Loucy (cell line): ENCODE measurements at regions not wholly inside any gene's neighbourhood (a gene's known extent, or its start where the extent isn't known, plus 50 kb on each side); places are given as distances from the start of the nearest gene placed in this dataset.

Source experiments
- H2AFZ ChIP-seq: fragments of 200-600 bp; sonication (generic); 2 replicates; pipeline ENCODE4 v1.6.0; 2016; ENCODE audit warnings: antibody characterized with exemption, mild to moderate bottlenecking, low read length, moderate library complexity
- H3F3A ChIP-seq: fragments of 200-600 bp; 2 replicates; pipeline ENCODE4 v1.6.0; 2016; ENCODE audit warnings: antibody characterized with exemption, low read depth, mild to moderate bottlenecking
- H3K27me3 ChIP-seq: fragments of 200-600 bp; sonication (generic); 2 replicates; pipeline ENCODE4 v1.6.1; 2014; ENCODE audit warnings: low read length, mild to moderate bottlenecking; ENCODE audit not compliant: insufficient read depth, poor library complexity, severe bottlenecking
- H3K36me3 ChIP-seq: fragments of 200-600 bp; sonication (generic); 2 replicates; pipeline ENCODE4 v1.6.1; 2016; ENCODE audit warnings: low read length; ENCODE audit not compliant: insufficient read depth
- H3K4me1 ChIP-seq: fragments of 200-600 bp; sonication (generic); 2 replicates; pipeline ENCODE4 v1.5.1; 2014; ENCODE audit warnings: low read length, mild to moderate bottlenecking; ENCODE audit not compliant: insufficient read depth, poor library complexity, severe bottlenecking
- H3K4me2 ChIP-seq: fragments of 200-600 bp; sonication (generic); 2 replicates; pipeline ENCODE4 v1.6.0; 2014; ENCODE audit warnings: antibody characterized with exemption, low read length, low read depth, mild to moderate bottlenecking; ENCODE audit not compliant: poor library complexity, severe bottlenecking
- H3K4me3 ChIP-seq: fragments of 200-600 bp; sonication (generic); 2 replicates; pipeline ENCODE4 v1.5.1; 2014; ENCODE audit warnings: low read length, mild to moderate bottlenecking, mixed read lengths; ENCODE audit not compliant: poor library complexity, severe bottlenecking
- H3K79me2 ChIP-seq: fragments of 200-600 bp; sonication (generic); 2 replicates; pipeline ENCODE4 v1.6.1; 2014; ENCODE audit warnings: low read length; ENCODE audit not compliant: insufficient read depth
- H3K9ac ChIP-seq: fragments of 200-600 bp; sonication (generic); 2 replicates; pipeline ENCODE4 v1.6.0; 2014; ENCODE audit warnings: mild to moderate bottlenecking, low read depth, low read length, moderate library complexity; ENCODE audit not compliant: poor library complexity, severe bottlenecking
- H3K9me2 ChIP-seq: fragments of 200-600 bp; sonication (generic); replicated peaks from 2 replicates; pipeline ENCODE4 v1.6.1; 2016; ENCODE audit warnings: low read depth, low read length, mixed read lengths
- H3K9me3 ChIP-seq: fragments of 200-600 bp; sonication (generic); 2 replicates; pipeline ENCODE4 v1.6.1; 2014; ENCODE audit warnings: mild to moderate bottlenecking, antibody characterized with exemption, low read length, low read depth; ENCODE audit not compliant: insufficient read depth
- H4K20me1 ChIP-seq: fragments of 200-600 bp; sonication (generic); 2 replicates; pipeline ENCODE4 v1.6.0; 2014; ENCODE audit warnings: antibody characterized with exemption, low read length, mild to moderate bottlenecking; ENCODE audit not compliant: insufficient read depth, poor library complexity, severe bottlenecking
- CTCF ChIP-seq: fragments of 200-600 bp; sonication (generic); conservative IDR thresholded peaks from 2 replicates; pipeline ENCODE4 v1.5.1; 2014; ENCODE audit warnings: mild to moderate bottlenecking, antibody characterized with exemption, low read length
- EZH2phosphoT487 ChIP-seq: fragments of 200-600 bp; IDR thresholded peaks from 2 replicates; pipeline ENCODE4 v1.6.1; 2018; ENCODE audit warnings: antibody characterized with exemption, mild to moderate bottlenecking, moderate library complexity, borderline replicate concordance

- H3K9me3 ChIP-seq = no peaks in the 10 kb centered on the region
- peaks cover 24% of the 10 kb centered on the region for H3K4me1 ChIP-seq
- H3F3A ChIP-seq = no peaks in the 10 kb centered on the region
- TF ChIP-seq CTCF = no peak
- TF ChIP-seq EZH2phosphoT487 = no peak
- no peaks in the 10 kb centered on the region for H4K20me1 ChIP-seq
- H3K4me2 ChIP-seq = no peak overlapping the region
- H3K36me3 ChIP-seq = no peaks in the 10 kb centered on the region
- no peaks in the 10 kb centered on the region for H3K27me3 ChIP-seq
- no peak overlapping the region for H3K4me3 ChIP-seq
- no peaks in the 10 kb centered on the region for H3K79me2 ChIP-seq
- no peak overlapping the region for H3K9ac ChIP-seq
- no peak overlapping the region for H2AFZ ChIP-seq
- no peaks in the 10 kb centered on the region for H3K9me2 ChIP-seq
Measured at GRCh38 chr2:45128580-45128997, 119.3 kb upstream of the SIX2 start.

- H3K4me1 ChIP-seq = peaks cover 17% of the 10 kb centered on the region
Measured at GRCh38 chr2:45127891-45128290, 118.6 kb upstream of the SIX2 start.

GRCh38 chr2:45127321-45127720 lies 118.1 kb upstream of the SIX2 start:
- TF ChIP-seq CTCF (no peak), EZH2phosphoT487 (no peak)
- Histone ChIP-seq H3K4me3 (no peak overlapping the region), H3K79me2 (no peaks in the 10 kb centered on the region), H3K4me2 (no peak overlapping the region), H2AFZ (no peak overlapping the region), H3K36me3 (no peaks in the 10 kb centered on the region), H3K9me3 (no peaks in the 10 kb centered on the region), H3F3A (no peaks in the 10 kb centered on the region), H4K20me1 (no peaks in the 10 kb centered on the region), H3K9me2 (no peaks in the 10 kb centered on the region), H3K27me3 (no peaks in the 10 kb centered on the region), H3K9ac (no peak overlapping the region), H3K4me1 (peaks cover 11% of the 10 kb centered on the region)

More at GRCh38 chr2:45127891-45128290, 118.6 kb upstream of the SIX2 start:
- TF ChIP-seq EZH2phosphoT487 = no peak
- TF ChIP-seq CTCF = no peak
- Histone ChIP-seq H3K4me2 (no peak overlapping the region), H3K4me3 (no peak overlapping the region), H4K20me1 (no peaks in the 10 kb centered on the region), H2AFZ (no peak overlapping the region), H3K9ac (no peak overlapping the region), H3K9me3 (no peaks in the 10 kb centered on the region), H3K79me2 (no peaks in the 10 kb centered on the region), H3K27me3 (no peaks in the 10 kb centered on the region), H3F3A (no peaks in the 10 kb centered on the region), H3K9me2 (no peaks in the 10 kb centered on the region), H3K36me3 (no peaks in the 10 kb centered on the region)
